ENCODE measurements at regions not wholly inside any gene's neighbourhood (a gene's known extent, or its start where the extent isn't known, plus 50 kb on each side); places are given as distances from the start of the nearest gene placed in this dataset.
A peak's percentile ranks its signal among the peaks of the same experiment; 100 is the strongest.
"Not testable (repeated sequence)": the region's sequence is repeated elsewhere in the genome, so short reads cannot be mapped to it uniquely, and the experiment has no call there.

- H3K4me1 ChIP-seq (ENCODE audit: insufficient read depth, low read length), result peaks cover 21% of the 10 kb centered on the region
- no peaks in the 10 kb centered on the region for H3K36me3 ChIP-seq (ENCODE audit: insufficient read depth, low read length)
- H3K9ac ChIP-seq (ENCODE audit: low read depth, low read length), result no peak overlapping the region
- 0 out of 2 replicates have a peak, but pooled peaks cover 3% of the 10 kb centered on the region for H3K9me3 ChIP-seq (ENCODE audit: control insufficient read depth, insufficient read depth, low read length)
Observed at GRCh38 chr6:147441751-147442150, 66.7 kb upstream of the SAMD5 start.

GRCh38 chr6:147447835-147448611 lies 60.5 kb upstream of the SAMD5 start:
- Histone ChIP-seq H3K36me3 (ENCODE audit: insufficient read depth, low read length) (no peaks in the 10 kb centered on the region), H3K4me1 (ENCODE audit: insufficient read depth, low read length) (peaks cover 4% of the 10 kb centered on the region), H3K9me3 (ENCODE audit: control insufficient read depth, insufficient read depth, low read length) (no peaks in the 10 kb centered on the region), H3K9ac (ENCODE audit: low read depth, low read length) (peak overlapping the region; percentile 54)

GRCh38 chr6:147448775-147449174 lies 59.7 kb upstream of the SAMD5 start:
- Histone ChIP-seq H3K36me3 (ENCODE audit: insufficient read depth, low read length) (no peaks in the 10 kb centered on the region), H3K4me1 (ENCODE audit: insufficient read depth, low read length) (peaks cover 4% of the 10 kb centered on the region), H3K9ac (ENCODE audit: low read depth, low read length) (peak overlapping the region; percentile 54; the same call in 1 of the 2 replicates), H3K9me3 (ENCODE audit: control insufficient read depth, insufficient read depth, low read length) (no peaks in the 10 kb centered on the region)

- H3K9ac ChIP-seq (ENCODE audit: low read depth, low read length), result peak overlapping the region; percentile 54; the same call in 1 of the 2 replicates
- H3K4me1 ChIP-seq (ENCODE audit: insufficient read depth, low read length), result peaks cover 4% of the 10 kb centered on the region
- H3K9me3 ChIP-seq (ENCODE audit: control insufficient read depth, insufficient read depth, low read length), result no peaks in the 10 kb centered on the region
- no peaks in the 10 kb centered on the region for H3K36me3 ChIP-seq (ENCODE audit: insufficient read depth, low read length)
Observed at GRCh38 chr6:147449405-147450161, 58.9 kb upstream of the SAMD5 start.

GRCh38 chr6:147453361-147453760 lies 55.1 kb upstream of the SAMD5 start:
- no peak overlapping the region for H3K9ac ChIP-seq (ENCODE audit: low read depth, low read length)
- no peaks in the 10 kb centered on the region for H3K9me3 ChIP-seq (ENCODE audit: control insufficient read depth, insufficient read depth, low read length)
- no peaks in the 10 kb centered on the region for H3K4me1 ChIP-seq (ENCODE audit: insufficient read depth, low read length)
- no peaks in the 10 kb centered on the region for H3K36me3 ChIP-seq (ENCODE audit: insufficient read depth, low read length)

GRCh38 chr6:147454862-147455261 lies 53.6 kb upstream of the SAMD5 start:
- not testable (repeated sequence) for H3K9me3 ChIP-seq (ENCODE audit: control insufficient read depth, insufficient read depth, low read length); H3K36me3 ChIP-seq (ENCODE audit: insufficient read depth, low read length); H3K9ac ChIP-seq (ENCODE audit: low read depth, low read length); H3K4me1 ChIP-seq (ENCODE audit: insufficient read depth, low read length)
